ENCODE measurements at regions not wholly inside any gene's neighbourhood (a gene's known extent, or its start where the extent isn't known, plus 50 kb on each side); places are given as distances from the start of the nearest gene placed in this dataset.

DNA sequence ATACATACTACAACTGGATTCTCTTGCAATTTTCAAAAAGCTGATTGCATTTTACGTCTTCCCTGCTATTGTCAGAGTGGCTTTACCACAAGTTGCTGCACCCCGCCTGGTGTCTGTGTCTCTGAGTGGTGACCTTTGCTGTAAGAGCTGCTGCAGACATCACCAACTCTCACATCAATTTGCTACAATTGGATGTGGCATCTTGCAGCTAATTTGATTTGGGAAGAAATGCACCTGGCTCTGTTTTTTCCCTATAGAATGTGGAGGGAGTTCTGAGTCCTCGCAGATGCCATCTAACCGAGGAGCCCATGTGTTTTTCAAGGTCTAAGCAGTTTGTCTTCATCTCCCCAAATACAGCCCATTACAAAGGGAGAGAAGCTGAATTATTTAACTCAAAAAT lies 73.8 kb upstream of the PHOX2B start:
- H3K79me2 ChIP-seq (ENCODE audit: insufficient read depth), result no peaks in the 10 kb centered on the region
- H3K27me3 ChIP-seq (replicated peaks; ENCODE audit: insufficient read depth), result no peaks in the 10 kb centered on the region; the same call in 1 of the 2 replicates
- H2AFZ ChIP-seq, result no peak overlapping the region
- no peak overlapping the region for H3K4me2 ChIP-seq (ENCODE audit: unreplicated experiment)
- 18 to 33% methylated on average over 4 of the region's 4 CpGs for WGBS, 2 experiments (ENCODE audit: low coverage in 1 of 2, low lambda C conversion rate in 2 of 2, missing lambda C conversion rate in 2 of 2)
- no peaks in the 10 kb centered on the region for H4K20me1 ChIP-seq (ENCODE audit: insufficient read depth)
- in situ Hi-C loops (cut with MboI), result no loop called here
- no peaks in the 10 kb centered on the region for H3K9me2 ChIP-seq (ENCODE audit: insufficient read depth)
- H3K9ac ChIP-seq, result no peak overlapping the region
- no peaks in the 10 kb centered on the region for H3K4me1 ChIP-seq (ENCODE audit: insufficient read depth)
- H3K27ac ChIP-seq, result no peak overlapping the region
- H3K36me3 ChIP-seq (ENCODE audit: low read depth), result no peaks in the 10 kb centered on the region
- TF ChIP-seq EZH2phosphoT487 (IDR thresholded peaks at IDR 0.05; ENCODE audit: insufficient read depth, low read depth) (no peak), EZH2 (IDR thresholded peaks at IDR 0.05; ENCODE audit: insufficient read depth, poor library complexity, severe bottlenecking) (no peak)
- H3K9me3 ChIP-seq (ENCODE audit: low read depth), result no peaks in the 10 kb centered on the region
- H3F3A ChIP-seq (ENCODE audit: insufficient read depth), result no peaks in the 10 kb centered on the region
- no peak overlapping the region for H3K4me3 ChIP-seq
- no peak for DNase-seq

DNA sequence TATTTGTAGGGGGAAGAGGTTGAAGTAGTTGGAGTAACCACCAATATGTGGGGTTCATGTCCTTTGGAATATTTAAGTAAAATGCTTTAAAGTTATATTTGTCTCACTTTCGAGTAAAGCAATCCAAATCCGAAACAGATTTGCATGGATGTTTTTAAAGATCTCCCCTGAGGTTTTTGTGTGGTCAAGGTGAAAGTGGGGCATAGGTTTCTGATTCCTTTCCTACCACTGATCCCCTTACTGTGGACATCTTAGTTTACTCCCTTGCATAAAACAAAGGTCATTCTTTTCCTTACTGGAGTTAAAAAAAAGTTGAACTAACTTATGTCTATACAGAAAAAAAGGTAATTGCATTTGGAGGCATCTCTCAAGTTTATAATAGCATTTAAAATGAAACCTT lies 71.9 kb upstream of the PHOX2B start:
- Histone ChIP-seq H3K4me1 (ENCODE audit: insufficient read depth) (no peaks in the 10 kb centered on the region), H3K36me3 (ENCODE audit: low read depth) (no peaks in the 10 kb centered on the region), H3K9ac (no peak overlapping the region), H3K27me3 (replicated peaks; ENCODE audit: insufficient read depth) (peaks cover 4% of the 10 kb centered on the region), H3K79me2 (ENCODE audit: insufficient read depth) (no peaks in the 10 kb centered on the region), H4K20me1 (ENCODE audit: insufficient read depth) (no peaks in the 10 kb centered on the region), H2AFZ (no peak overlapping the region), H3F3A (ENCODE audit: insufficient read depth) (no peaks in the 10 kb centered on the region), H3K9me3 (ENCODE audit: low read depth) (no peaks in the 10 kb centered on the region), H3K4me3 (no peak overlapping the region), H3K27ac (no peak overlapping the region), H3K4me2 (ENCODE audit: unreplicated experiment) (no peak overlapping the region), H3K9me2 (ENCODE audit: insufficient read depth) (no peaks in the 10 kb centered on the region)
- TF ChIP-seq EZH2 (IDR thresholded peaks at IDR 0.05; ENCODE audit: insufficient read depth, poor library complexity, severe bottlenecking) (no peak), EZH2phosphoT487 (IDR thresholded peaks at IDR 0.05; ENCODE audit: insufficient read depth, low read depth) (no peak)
- in situ Hi-C loops (cut with MboI), result no loop called here
- 0 to 2% methylated on average over 2 of the region's 2 CpGs for WGBS, 2 experiments (ENCODE audit: low coverage in 1 of 2, low lambda C conversion rate in 2 of 2, missing lambda C conversion rate in 2 of 2)
- no peak for DNase-seq

DNA sequence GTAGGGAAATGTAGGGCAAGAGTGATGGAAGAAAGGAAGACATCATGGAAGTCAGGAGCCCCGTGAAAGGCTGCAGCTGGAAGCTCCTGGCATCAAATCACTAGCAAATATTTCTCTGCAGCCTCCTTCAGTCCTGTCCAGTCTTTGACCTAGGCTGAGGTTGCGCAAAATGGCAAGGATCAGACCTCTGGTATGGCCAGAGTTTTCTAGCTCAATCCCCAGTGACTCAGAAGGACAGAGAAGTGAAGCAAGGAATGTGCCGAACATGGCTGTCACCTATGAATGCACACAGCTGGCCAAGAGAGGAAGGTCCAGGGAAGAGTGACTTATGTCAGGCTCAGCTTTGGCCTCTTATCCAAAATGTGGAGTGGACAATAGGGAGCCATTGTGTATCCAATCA lies 71.1 kb upstream of the PHOX2B start:
- no peak for DNase-seq
- Histone ChIP-seq H3K9me2 (ENCODE audit: insufficient read depth) (no peaks in the 10 kb centered on the region), H3K27ac (no peak overlapping the region), H3K79me2 (ENCODE audit: insufficient read depth) (no peaks in the 10 kb centered on the region), H3K4me2 (ENCODE audit: unreplicated experiment) (no peak overlapping the region), H2AFZ (no peak overlapping the region), H3K4me1 (ENCODE audit: insufficient read depth) (no peaks in the 10 kb centered on the region), H3K27me3 (replicated peaks; ENCODE audit: insufficient read depth) (peaks cover 7% of the 10 kb centered on the region), H3K9ac (no peak overlapping the region), H3F3A (ENCODE audit: insufficient read depth) (no peaks in the 10 kb centered on the region), H3K36me3 (ENCODE audit: low read depth) (no peaks in the 10 kb centered on the region), H3K4me3 (no peak overlapping the region), H3K9me3 (ENCODE audit: low read depth) (no peaks in the 10 kb centered on the region), H4K20me1 (ENCODE audit: insufficient read depth) (no peaks in the 10 kb centered on the region)
- TF ChIP-seq EZH2phosphoT487 (IDR thresholded peaks at IDR 0.05; ENCODE audit: insufficient read depth, low read depth) (no peak), EZH2 (IDR thresholded peaks at IDR 0.05; ENCODE audit: insufficient read depth, poor library complexity, severe bottlenecking) (no peak)
- in situ Hi-C loops (cut with MboI), result no loop called here
- WGBS, 2 experiments (ENCODE audit: low coverage in 1 of 2, low lambda C conversion rate in 2 of 2, missing lambda C conversion rate in 2 of 2), result 37 to 49% methylated on average over 3 of the region's 3 CpGs

DNA sequence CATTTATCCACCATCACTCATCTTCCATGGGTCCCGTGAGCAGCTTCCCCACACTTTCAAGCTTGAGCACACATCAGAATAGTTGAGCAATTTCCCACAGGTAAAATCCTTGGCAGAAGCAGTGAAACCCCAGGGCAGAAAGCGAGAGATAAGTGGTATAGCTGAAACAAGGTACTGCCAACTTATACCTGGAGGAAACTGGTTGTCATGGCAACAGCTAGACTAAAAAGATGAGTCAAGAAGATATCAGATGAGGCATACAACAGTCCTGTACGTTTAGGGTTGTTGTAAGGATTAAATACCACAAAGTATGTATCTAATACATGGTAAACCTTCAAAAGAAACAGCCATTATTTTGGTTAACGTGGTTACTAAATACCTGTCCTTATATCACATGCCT lies 66.9 kb upstream of the PHOX2B start:
- no peaks in the 10 kb centered on the region for H3F3A ChIP-seq (ENCODE audit: insufficient read depth)
- no peak for TF ChIP-seq EZH2 (IDR thresholded peaks at IDR 0.05; ENCODE audit: insufficient read depth, poor library complexity, severe bottlenecking)
- no peak for TF ChIP-seq EZH2phosphoT487 (IDR thresholded peaks at IDR 0.05; ENCODE audit: insufficient read depth, low read depth)
- H3K9ac ChIP-seq, result no peak overlapping the region
- H3K4me1 ChIP-seq (ENCODE audit: insufficient read depth), result no peaks in the 10 kb centered on the region
- no peak overlapping the region for H2AFZ ChIP-seq
- in situ Hi-C loops (cut with MboI), result no loop called here
- H3K4me3 ChIP-seq, result no peak overlapping the region
- no peaks in the 10 kb centered on the region for H3K36me3 ChIP-seq (ENCODE audit: low read depth)
- no peaks in the 10 kb centered on the region for H4K20me1 ChIP-seq (ENCODE audit: insufficient read depth)
- H3K27me3 ChIP-seq (replicated peaks; ENCODE audit: insufficient read depth), result peaks cover 7% of the 10 kb centered on the region
- no peak for DNase-seq
- no peak overlapping the region for H3K4me2 ChIP-seq (ENCODE audit: unreplicated experiment)
- no peaks in the 10 kb centered on the region for H3K79me2 ChIP-seq (ENCODE audit: insufficient read depth)
- 19 to 23% methylated on average over 4 of the region's 4 CpGs for WGBS, 2 experiments (ENCODE audit: low coverage in 1 of 2, low lambda C conversion rate in 2 of 2, missing lambda C conversion rate in 2 of 2)
- H3K9me3 ChIP-seq (ENCODE audit: low read depth), result no peaks in the 10 kb centered on the region
- no peaks in the 10 kb centered on the region for H3K9me2 ChIP-seq (ENCODE audit: insufficient read depth)
- no peak overlapping the region for H3K27ac ChIP-seq

DNA sequence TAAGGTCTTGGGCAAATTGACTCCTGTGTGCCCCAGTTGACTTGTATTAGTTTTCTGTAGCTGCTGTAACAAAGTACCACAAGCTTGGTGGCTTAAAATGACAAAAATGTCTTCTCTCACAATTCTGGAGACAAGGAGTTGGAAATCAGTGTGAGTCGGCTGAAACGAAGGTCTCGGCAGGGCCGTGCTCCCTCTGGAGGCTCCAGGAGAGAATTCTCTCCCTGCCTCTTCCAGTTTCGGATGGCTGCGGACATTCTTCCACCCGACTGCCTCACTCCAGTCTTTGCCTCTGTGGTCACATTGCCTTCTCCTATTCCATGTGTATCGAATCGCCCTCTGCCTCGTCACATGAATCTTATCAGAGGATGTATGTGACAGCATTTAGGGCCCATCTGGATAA lies 66.0 kb upstream of the PHOX2B start:
- no peaks in the 10 kb centered on the region for H3K9me3 ChIP-seq (ENCODE audit: low read depth)
- H3K27ac ChIP-seq, result no peak overlapping the region
- in situ Hi-C loops (cut with MboI), result no loop called here
- H2AFZ ChIP-seq, result no peak overlapping the region
- WGBS, 2 experiments (ENCODE audit: low coverage in 1 of 2, low lambda C conversion rate in 2 of 2, missing lambda C conversion rate in 2 of 2), result 23 to 30% methylated on average over 10 of the region's 10 CpGs
- H3F3A ChIP-seq (ENCODE audit: insufficient read depth), result no peaks in the 10 kb centered on the region
- no peak overlapping the region for H3K9ac ChIP-seq
- TF ChIP-seq EZH2phosphoT487 (IDR thresholded peaks at IDR 0.05; ENCODE audit: insufficient read depth, low read depth) (no peak), EZH2 (IDR thresholded peaks at IDR 0.05; ENCODE audit: insufficient read depth, poor library complexity, severe bottlenecking) (no peak)
- DNase-seq, result peak; percentile 49
- H3K9me2 ChIP-seq (ENCODE audit: insufficient read depth), result no peaks in the 10 kb centered on the region
- no peaks in the 10 kb centered on the region for H3K79me2 ChIP-seq (ENCODE audit: insufficient read depth)
- peaks cover 7% of the 10 kb centered on the region for H3K27me3 ChIP-seq (replicated peaks; ENCODE audit: insufficient read depth)
- no peaks in the 10 kb centered on the region for H4K20me1 ChIP-seq (ENCODE audit: insufficient read depth)
- no peaks in the 10 kb centered on the region for H3K36me3 ChIP-seq (ENCODE audit: low read depth)
- H3K4me2 ChIP-seq (ENCODE audit: unreplicated experiment), result no peak overlapping the region
- no peaks in the 10 kb centered on the region for H3K4me1 ChIP-seq (ENCODE audit: insufficient read depth)
- no peak overlapping the region for H3K4me3 ChIP-seq

All from GM23248 (cell line).